Muscle of back (tissue), 3 donors: ENCODE measurements at regions not wholly inside any gene's neighbourhood (a gene's known extent, or its start where the extent isn't known, plus 50 kb on each side); places are given as distances from the start of the nearest gene placed in this dataset.
A peak's percentile ranks its signal among the peaks of the same experiment; 100 is the strongest.
"Not testable (repeated sequence)": the region's sequence is repeated elsewhere in the genome, so short reads cannot be mapped to it uniquely, and the experiment has no call there.

Source experiments
- DNase-seq, 3 donors: peaks; one replicate each; pipeline versions ENCODE4 v3.0.0 to v3.0.0-alpha.2; 2013

DNA sequence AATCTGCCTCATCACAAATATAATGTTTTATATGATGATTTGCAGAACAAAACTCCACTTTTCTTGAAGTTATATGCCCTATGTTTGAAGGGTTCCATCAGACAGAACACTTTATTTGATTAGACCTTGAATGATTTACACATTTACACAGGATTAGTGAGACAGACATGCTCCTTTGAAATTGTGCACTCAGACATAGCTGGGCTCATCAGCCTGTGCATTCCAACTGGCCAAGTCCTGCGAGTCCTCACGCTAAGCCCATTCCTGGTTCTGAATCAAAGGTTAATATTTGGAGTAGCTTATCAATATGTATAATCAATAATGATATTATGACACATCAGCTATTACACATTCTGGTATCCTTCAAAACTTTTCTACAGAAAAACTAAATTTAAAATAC, 173.6 kb downstream of the MBL2 start:
- DNase-seq: no peak

GRCh38 chr10:52599551-52600200, 172.9 kb downstream of the MBL2 start:
- DNase-seq: no peak

DNA sequence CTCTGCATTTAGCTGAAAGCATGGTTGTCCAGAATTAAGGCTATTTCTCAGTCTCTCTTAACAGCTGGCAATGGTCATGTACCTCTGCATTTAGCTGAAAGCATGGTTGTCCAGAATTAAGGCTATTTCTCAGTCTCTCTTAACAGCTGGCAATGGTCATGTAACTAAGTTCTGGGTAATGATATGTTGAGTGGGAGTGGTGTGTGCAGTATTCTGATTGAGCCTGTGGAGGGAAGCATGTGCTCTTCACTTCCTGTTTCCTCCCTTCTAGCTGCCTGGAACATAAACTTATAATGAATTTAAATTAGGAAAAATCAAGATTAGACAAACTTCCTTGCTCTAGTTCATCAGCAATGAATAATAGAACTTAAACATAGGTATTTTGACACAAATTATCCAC, 168.5 kb downstream of the MBL2 start:
- not testable (repeated sequence) for DNase-seq

DNA sequence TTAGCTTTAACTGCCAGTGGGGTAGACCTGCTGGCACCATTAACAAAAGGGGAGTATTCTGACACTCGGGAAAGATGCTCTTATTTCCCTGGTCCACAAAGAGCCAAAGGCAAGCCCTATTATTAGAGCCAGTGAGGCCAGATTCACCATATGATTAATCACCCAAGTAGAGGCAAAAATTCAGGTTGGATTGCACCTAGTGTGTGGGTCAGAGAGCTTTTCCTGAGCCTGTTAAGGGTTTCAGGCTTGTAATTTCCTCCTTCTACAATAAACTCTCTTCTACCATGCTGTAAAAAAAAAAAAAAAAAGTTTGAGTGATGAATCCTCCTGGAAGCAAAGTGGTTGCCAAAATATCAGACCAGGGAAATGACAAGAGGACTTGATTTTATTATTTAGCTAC, 163.5 kb downstream of the MBL2 start:
- DNase-seq: no peak

DNA sequence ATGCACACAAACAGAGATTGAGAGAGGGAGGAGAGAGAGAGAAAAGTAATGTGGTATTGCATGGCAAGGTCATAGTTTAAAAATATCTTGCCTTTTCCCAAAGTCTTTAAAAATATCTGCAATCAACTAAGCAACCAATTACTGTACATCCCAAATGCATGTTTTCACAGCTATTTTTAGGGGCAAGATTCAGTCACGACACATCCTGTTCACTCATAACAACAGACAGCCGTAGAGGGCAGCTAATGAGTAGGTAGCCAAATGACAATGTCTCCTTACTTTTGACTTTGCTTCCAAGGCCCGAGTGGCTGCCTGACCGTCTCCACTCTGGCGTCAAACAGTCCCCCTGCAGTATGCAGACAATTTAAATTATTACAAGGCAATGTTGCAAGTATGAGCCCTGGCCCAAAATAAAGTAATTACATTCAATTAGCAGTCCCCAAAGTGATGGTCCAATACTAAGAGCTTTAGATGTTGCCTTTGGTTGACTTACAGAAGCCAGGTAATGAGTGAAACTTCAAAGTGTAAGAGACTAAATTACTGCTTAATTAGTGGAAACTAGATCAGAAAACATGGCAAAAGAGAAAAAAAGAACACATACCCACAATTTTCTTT, 162.9 kb downstream of the MBL2 start:
- no peak for DNase-seq

DNA sequence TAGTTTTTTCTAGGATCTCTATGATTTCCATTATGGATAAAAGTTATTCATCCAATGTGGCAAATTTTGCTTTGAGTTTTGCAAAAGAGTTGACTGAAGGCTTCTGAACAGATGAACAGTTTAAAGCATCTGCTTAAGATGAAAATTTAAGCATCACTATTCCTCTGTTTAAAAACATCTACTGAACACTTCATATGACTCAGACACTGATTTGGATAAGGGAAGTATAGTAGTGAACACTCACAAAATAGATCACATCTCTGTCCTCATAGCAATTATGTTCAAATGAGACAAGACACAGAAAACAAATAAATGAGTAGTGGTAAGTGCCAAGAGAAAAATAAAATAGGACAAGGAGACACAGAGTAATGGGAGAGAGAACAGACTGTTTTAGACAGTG, 157.3 kb downstream of the MBL2 start:
- no peak for DNase-seq

- no peak for DNase-seq
These were observed 156.7 kb downstream of the MBL2 start for GRCh38 chr10:52615756-52616394.

GRCh38 chr10:52616395-52616764, 156.2 kb downstream of the MBL2 start:
- DNase-seq: no peak

DNA sequence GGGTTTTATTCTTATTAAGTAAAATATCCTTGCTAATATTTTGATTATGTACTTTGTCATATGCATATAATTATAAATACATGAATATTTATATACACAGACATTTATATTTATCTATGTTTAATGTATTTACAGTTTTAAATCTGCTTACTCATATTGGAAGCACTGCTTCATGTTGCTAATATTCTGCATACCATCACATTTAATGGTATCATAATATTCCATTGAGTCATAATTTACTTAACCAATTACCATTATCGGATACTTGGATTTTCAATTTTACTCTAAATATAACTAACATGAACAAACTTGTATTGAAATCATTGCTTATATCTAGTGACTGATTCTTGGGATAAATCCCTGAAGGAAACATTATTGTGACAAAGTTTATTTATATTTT, 155.2 kb downstream of the MBL2 start:
- no peak for DNase-seq

GRCh38 chr10:52619052-52619451, 153.5 kb downstream of the MBL2 start:
- DNase-seq: no peak

- DNase-seq: peak in 1 of 3 donors; percentile 43
These were observed 150.9 kb downstream of the MBL2 start for GRCh38 chr10:52621635-52622079.

DNA sequence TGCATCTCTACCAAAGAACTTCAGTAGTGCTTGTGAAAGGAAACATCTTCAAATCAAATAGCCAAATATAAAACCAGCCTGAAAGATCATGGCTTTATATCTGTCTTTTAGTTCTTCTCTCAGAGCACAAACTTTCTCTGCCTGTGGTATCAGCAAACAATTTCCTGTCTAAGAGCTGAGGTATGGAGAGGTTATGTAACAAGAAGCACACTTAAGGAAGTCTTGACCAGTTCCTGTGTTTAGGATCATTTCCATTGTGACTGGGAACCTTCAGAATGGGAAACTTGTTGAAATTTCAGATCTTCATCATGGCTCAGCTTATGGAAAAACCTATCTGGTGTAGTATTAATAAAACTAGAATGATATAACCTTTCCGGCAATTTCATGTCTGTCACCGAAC, 148.8 kb downstream of the MBL2 start:
- DNase-seq: no peak

DNA sequence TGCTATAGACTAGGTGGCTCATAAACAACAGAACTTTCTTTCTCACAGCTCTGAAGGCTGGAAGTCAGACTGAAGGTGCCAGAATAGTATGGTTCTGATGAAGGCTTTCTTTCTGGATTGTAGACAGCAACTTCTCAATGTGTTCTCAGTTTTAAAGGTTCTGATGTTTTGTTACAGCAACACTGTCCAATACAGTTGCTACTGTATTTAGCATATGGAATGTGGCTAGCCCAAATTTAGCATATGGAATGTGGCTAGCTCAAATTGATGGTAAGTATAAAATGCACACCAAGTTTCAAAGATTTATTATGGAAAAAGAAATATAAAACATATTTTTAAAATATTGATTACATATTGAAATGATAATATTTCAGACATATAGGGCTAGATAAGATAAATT, 145.3 kb downstream of the MBL2 start:
- no peak for DNase-seq

DNA sequence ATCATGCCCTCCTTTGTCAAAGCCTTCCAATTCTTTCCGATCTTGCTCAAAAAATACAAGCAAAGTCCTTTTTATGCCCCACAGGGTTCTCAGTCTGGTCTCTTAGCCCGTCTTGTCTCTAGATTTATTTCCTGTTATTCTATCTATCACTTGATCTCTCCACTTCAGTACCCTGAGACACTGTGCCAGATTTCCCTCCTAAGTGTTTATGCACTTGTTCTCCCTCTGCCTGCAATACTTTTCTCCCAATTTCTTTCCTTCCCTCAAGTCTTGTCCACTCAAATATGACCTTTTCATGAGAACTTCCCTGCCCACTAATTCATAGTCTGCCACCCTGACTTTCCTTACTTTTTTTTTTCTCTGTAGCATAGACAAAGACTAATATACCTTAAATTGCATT, 141.4 kb downstream of the MBL2 start:
- no peak for DNase-seq

- DNase-seq: no peak
These were observed 140.9 kb downstream of the MBL2 start for GRCh38 chr10:52631648-52632047.

- no peak for DNase-seq
These were observed 140.0 kb downstream of the MBL2 start for GRCh38 chr10:52632591-52632990.

DNA sequence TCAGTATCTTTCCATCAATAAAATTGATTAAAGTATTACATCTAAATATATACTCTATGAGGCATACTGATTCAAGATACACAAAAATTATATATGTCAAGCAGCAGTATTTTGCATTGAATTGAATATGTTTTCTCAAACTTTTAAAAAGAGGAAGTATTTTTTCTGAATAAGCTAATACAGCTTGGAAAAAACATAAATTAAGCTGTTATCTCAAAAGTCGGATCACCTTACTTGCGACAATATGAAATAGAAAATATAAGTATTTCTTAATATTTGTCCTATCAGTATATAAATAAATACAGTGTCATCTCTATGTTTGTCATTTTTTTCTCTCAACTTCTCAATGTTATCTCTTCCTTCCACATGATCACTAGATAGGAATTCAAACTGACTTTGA, 139.3 kb downstream of the MBL2 start:
- DNase-seq: no peak

- DNase-seq: no peak
These were observed 136.9 kb downstream of the MBL2 start for GRCh38 chr10:52635651-52636050.

GRCh38 chr10:52636874-52637273, 135.7 kb downstream of the MBL2 start:
- DNase-seq: no peak

- DNase-seq: no peak
These were observed 135.0 kb downstream of the MBL2 start for GRCh38 chr10:52637592-52637991.

DNA sequence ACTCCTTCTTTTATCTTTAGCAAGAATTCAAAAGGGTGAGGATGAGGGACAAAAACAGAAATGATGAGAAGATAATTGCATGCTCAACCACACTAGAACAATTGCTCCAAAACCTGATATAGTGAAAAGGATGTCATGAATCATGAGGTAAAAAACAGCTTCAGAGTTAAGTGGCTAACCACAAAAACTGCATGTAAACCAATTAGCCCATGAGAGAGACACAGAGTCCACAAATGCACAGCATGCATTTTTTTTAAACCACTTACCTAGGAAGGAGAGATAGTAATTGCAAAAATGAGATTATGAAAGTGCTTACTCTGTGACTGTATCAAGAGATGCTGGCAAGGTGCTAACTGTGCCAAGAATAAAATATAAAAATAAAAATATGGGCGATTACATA, 132.9 kb downstream of the MBL2 start:
- DNase-seq: no peak

DNA sequence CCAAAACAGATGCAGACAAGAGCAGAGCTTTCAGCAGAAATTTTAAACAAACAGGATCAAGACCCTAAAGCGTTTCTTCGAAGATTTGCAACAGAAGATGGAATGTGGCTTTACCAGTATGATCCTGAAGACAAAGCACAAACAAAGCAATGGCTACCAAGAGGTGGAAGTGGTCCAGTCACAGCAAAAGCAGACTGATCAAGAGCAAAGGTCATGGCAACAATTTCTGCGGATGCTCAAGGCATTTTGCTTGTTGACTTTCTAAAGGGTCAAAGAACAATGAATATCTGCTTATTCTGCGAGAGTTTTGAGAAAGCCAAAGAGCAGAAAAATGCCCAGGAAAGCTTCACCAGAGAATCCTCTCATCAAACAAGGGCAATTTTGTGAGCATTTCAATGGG, 130.4 kb downstream of the MBL2 start:
- DNase-seq: no peak

GRCh38 chr10:52644373-52645186, 128.0 kb downstream of the MBL2 start:
- DNase-seq: peak; percentile 22 to 54 (median 42)
